OCI-LY1 (cell line): ENCODE measurements at regions not wholly inside any gene's neighbourhood (a gene's known extent, or its start where the extent isn't known, plus 50 kb on each side); places are given as distances from the start of the nearest gene placed in this dataset.

Experiments
- CTCF ChIP-seq: fragments of 200-600 bp; sonication (generic), shearing (Covaris generic); IDR thresholded peaks from 2 replicates; pipeline ENCODE4 v1.5.1; 2017; ENCODE audit warnings: mild to moderate bottlenecking, antibody characterized with exemption, low read length, moderate library complexity, mixed read lengths
- EZH2 ChIP-seq: fragments of 200-600 bp; sonication (generic), shearing (Covaris generic); IDR thresholded peaks from 2 replicates; pipeline ENCODE4 v1.8.0; 2017; ENCODE audit warnings: borderline replicate concordance, mixed run types, mild to moderate bottlenecking, antibody characterized with exemption, low read length, moderate library complexity, mixed read lengths

DNA sequence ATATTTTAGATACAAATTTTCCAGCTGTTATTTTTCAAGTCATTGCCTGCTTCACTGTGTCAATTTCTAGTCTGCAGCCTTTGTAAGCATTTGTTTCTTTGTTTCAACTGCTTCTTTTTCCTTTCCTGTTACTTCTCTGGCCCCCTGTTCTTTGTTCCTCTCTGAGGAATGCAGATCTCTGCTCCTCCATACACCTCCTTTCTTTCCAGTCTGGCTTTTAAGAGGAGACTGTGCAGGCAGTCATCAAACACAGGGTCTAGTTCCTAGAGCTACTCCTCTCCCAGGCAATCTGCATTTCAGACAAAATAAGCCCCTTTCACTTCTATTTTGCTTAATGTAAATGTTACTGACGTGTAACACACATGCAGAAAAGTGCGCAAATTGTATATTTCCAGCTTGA is 502.9 kb downstream of the PDCD6IP start:
- TF ChIP-seq CTCF (no peak), EZH2 (no peak)
